ENCODE measurements at regions not wholly inside any gene's neighbourhood (a gene's known extent, or its start where the extent isn't known, plus 50 kb on each side); places are given as distances from the start of the nearest gene placed in this dataset.

- Histone ChIP-seq H3K27me3 (ENCODE audit: control insufficient read depth, insufficient read depth, low read length) (no peaks in the 10 kb centered on the region), H3K9me3 (ENCODE audit: control insufficient read depth in 2 of 3, insufficient read depth in 1 of 3, low read length in 3 of 3) (no peaks in the 10 kb centered on the region), H3K9ac (ENCODE audit: low read length in 3 of 3) (no peak overlapping the region), H3K4me1 (ENCODE audit: control insufficient read depth in 2 of 3, insufficient read depth in 2 of 3, low read depth in 1 of 3, low read length in 3 of 3) (no peaks in the 10 kb centered on the region), H3K27ac (ENCODE audit: low read depth in 2 of 2, low read length in 2 of 2) (no peak overlapping the region), H3K4me3 (ENCODE audit: low read length in 3 of 3) (no peak overlapping the region), H3K36me3 (ENCODE audit: control insufficient read depth in 2 of 3, insufficient read depth in 3 of 3, low read length in 3 of 3) (no peaks in the 10 kb centered on the region)
- intact Hi-C loops (cut with DNase I), result no loop called here
- no peak for DNase-seq
- FAIRE-seq, result no peak
- TF ChIP-seq CTCF (IDR thresholded peaks at IDR 0.05; ENCODE audit: borderline replicate concordance, extremely low read depth, insufficient read depth), result no peak
Observed at GRCh38 chr10:62733654-62734293, 70.7 kb upstream of the ADO start.

- Histone ChIP-seq H3K27me3 (ENCODE audit: control insufficient read depth, insufficient read depth, low read length) (no peaks in the 10 kb centered on the region), H3K36me3 (ENCODE audit: control insufficient read depth in 2 of 3, insufficient read depth in 3 of 3, low read length in 3 of 3) (no peaks in the 10 kb centered on the region), H3K4me1 (ENCODE audit: control insufficient read depth in 2 of 3, insufficient read depth in 2 of 3, low read depth in 1 of 3, low read length in 3 of 3) (no peaks in the 10 kb centered on the region), H3K9ac (ENCODE audit: low read length in 3 of 3) (no peak overlapping the region), H3K27ac (ENCODE audit: low read depth in 2 of 2, low read length in 2 of 2) (no peak overlapping the region), H3K4me3 (ENCODE audit: low read length in 3 of 3) (no peak overlapping the region), H3K9me3 (ENCODE audit: control insufficient read depth in 2 of 3, insufficient read depth in 1 of 3, low read length in 3 of 3) (no peaks in the 10 kb centered on the region)
- intact Hi-C loops (cut with DNase I), result no loop called here
- FAIRE-seq (no peak), DNase-seq (no peak)
- TF ChIP-seq CTCF (IDR thresholded peaks at IDR 0.05; ENCODE audit: borderline replicate concordance, extremely low read depth, insufficient read depth), result no peak
Observed at GRCh38 chr10:62734781-62735463, 69.6 kb upstream of the ADO start.

GRCh38 chr10:62735464-62736167 is 68.9 kb upstream of the ADO start:
- TF ChIP-seq CTCF (IDR thresholded peaks at IDR 0.05; ENCODE audit: borderline replicate concordance, extremely low read depth, insufficient read depth), result no peak
- H3K36me3 ChIP-seq (ENCODE audit: control insufficient read depth in 2 of 3, insufficient read depth in 3 of 3, low read length in 3 of 3), result no peaks in the 10 kb centered on the region
- no peak overlapping the region for H3K4me3 ChIP-seq (ENCODE audit: low read length in 3 of 3)
- no peak overlapping the region for H3K27ac ChIP-seq (ENCODE audit: low read depth in 2 of 2, low read length in 2 of 2)
- DNase-seq, result no peak
- no peak overlapping the region for H3K9ac ChIP-seq (ENCODE audit: low read length in 3 of 3)
- H3K9me3 ChIP-seq (ENCODE audit: control insufficient read depth in 2 of 3, insufficient read depth in 1 of 3, low read length in 3 of 3), result no peaks in the 10 kb centered on the region
- no peak for FAIRE-seq
- H3K4me1 ChIP-seq (ENCODE audit: control insufficient read depth in 2 of 3, insufficient read depth in 2 of 3, low read depth in 1 of 3, low read length in 3 of 3), result no peaks in the 10 kb centered on the region
- no peaks in the 10 kb centered on the region for H3K27me3 ChIP-seq (ENCODE audit: control insufficient read depth, insufficient read depth, low read length)
- intact Hi-C loops (cut with DNase I), result no loop called here

Measured in kidney (tissue), 13 donors.